ENCODE measurements at regions not wholly inside any gene's neighbourhood (a gene's known extent, or its start where the extent isn't known, plus 50 kb on each side); places are given as distances from the start of the nearest gene placed in this dataset.

- TF ChIP-seq POLR2A (IDR thresholded peaks at IDR 0.05; ENCODE audit: control extremely low read depth in 1 of 2, low read depth in 2 of 2, low read length in 2 of 2) (no peak), CTCF (IDR thresholded peaks at IDR 0.05; ENCODE audit: control extremely low read depth in 1 of 3, insufficient read depth in 1 of 3, low read depth in 1 of 3, low read length in 3 of 3) (peak; percentile 77 to 94 (median 93)), POLR2AphosphoS5 (IDR thresholded peaks at IDR 0.05; ENCODE audit: low read depth, low read length) (no peak), BRCA1 (IDR thresholded peaks at IDR 0.05; ENCODE audit: low read depth, low read length) (no peak), MAX (IDR thresholded peaks at IDR 0.05) (no peak), CEBPB (IDR thresholded peaks at IDR 0.05; ENCODE audit: low read depth, low read length) (no peak), ZNF274 (IDR thresholded peaks at IDR 0.05; ENCODE audit: borderline replicate concordance, extremely low read depth, low read length) (no peak), YY1 (IDR thresholded peaks at IDR 0.05; ENCODE audit: low read depth, low read length) (no peak), SP2 (IDR thresholded peaks at IDR 0.05; ENCODE audit: low read length) (no peak), CBX5 (IDR thresholded peaks at IDR 0.05; ENCODE audit: low read depth, low read length) (no peak), ATF2 (IDR thresholded peaks at IDR 0.05; ENCODE audit: low read length) (no peak), EZH2 (IDR thresholded peaks at IDR 0.05; ENCODE audit: low read depth, low read length, severe bottlenecking) (no peak)
Observed at GRCh38 chr13:97631158-97631557, 197.2 kb downstream of the RAP2A start.
